ENCODE measurements at regions not wholly inside any gene's neighbourhood (a gene's known extent, or its start where the extent isn't known, plus 50 kb on each side); places are given as distances from the start of the nearest gene placed in this dataset.
"Not testable (repeated sequence)": the region's sequence is repeated elsewhere in the genome, so short reads cannot be mapped to it uniquely, and the experiment has no call there.

DNA sequence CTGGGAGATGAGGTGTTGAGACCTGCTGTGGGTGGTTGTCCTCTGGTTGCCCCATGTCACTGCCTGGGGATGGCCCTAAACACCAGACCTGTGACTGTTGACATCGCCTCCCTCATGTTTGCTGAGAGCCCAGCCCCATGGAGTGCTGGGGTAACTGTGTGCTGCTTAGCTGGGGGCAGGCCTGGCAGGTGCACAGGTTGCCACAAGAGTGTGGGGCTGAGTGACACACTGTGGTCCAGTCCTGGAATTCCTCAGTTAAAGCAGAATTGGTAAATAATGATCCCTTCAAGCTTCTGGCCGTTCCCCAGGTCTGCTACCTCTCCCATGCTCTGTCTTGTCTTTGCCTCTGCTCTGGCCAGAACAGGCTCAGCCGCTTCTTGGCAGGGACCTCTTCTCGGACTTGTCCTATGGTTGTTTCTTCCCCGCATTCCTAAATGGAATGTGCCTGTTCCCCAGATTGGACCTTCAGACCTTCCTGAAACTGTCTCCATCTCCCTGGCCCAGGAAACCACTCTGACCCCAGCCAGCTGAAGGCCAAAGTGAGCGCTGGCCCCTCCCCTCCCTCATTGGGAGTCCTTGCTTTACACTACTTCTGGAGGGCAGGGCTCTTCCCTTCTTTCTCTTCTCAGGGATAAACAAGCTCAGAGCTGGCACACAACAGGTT is 61.2 kb upstream of the PITX1 start:
- Mint-ChIP-seq H3K27ac (no peak overlapping the region), H3K4me3 (no peak overlapping the region), H3K9me3 (no peaks in the 10 kb centered on the region), H3K4me1 (ENCODE audit: low read depth) (no peaks in the 10 kb centered on the region), H3K27me3 (peaks cover 11% of the 10 kb centered on the region), H3K36me3 (ENCODE audit: low read depth) (no peaks in the 10 kb centered on the region)
- ATAC-seq = no peak
- intact Hi-C loops (cut with micrococcal nuclease) = no loop called here
- POLR2A ChIA-PET = no interaction called here
- TF ChIP-seq, protein P1, sequence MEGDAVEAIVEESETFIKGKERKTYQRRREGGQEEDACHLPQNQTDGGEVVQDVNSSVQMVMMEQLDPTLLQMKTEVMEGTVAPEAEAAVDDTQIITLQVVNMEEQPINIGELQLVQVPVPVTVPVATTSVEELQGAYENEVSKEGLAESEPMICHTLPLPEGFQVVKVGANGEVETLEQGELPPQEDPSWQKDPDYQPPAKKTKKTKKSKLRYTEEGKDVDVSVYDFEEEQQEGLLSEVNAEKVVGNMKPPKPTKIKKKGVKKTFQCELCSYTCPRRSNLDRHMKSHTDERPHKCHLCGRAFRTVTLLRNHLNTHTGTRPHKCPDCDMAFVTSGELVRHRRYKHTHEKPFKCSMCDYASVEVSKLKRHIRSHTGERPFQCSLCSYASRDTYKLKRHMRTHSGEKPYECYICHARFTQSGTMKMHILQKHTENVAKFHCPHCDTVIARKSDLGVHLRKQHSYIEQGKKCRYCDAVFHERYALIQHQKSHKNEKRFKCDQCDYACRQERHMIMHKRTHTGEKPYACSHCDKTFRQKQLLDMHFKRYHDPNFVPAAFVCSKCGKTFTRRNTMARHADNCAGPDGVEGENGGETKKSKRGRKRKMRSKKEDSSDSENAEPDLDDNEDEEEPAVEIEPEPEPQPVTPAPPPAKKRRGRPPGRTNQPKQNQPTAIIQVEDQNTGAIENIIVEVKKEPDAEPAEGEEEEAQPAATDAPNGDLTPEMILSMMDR (IDR thresholded peaks at IDR 0.05) = no peak
- DNase-seq = no peak
- CTCF ChIA-PET = no interaction called here

- Mint-ChIP-seq H3K4me3 (no peak overlapping the region), H3K9me3 (no peaks in the 10 kb centered on the region), H3K36me3 (ENCODE audit: low read depth) (no peaks in the 10 kb centered on the region), H3K27ac (no peak overlapping the region), H3K27me3 (peaks cover 11% of the 10 kb centered on the region), H3K4me1 (ENCODE audit: low read depth) (no peaks in the 10 kb centered on the region)
- TF ChIP-seq, protein P1 (IDR thresholded peaks at IDR 0.05) = no peak
- no peak for ATAC-seq
- ChIA-PET CTCF (no interaction called here), POLR2A (no interaction called here)
- intact Hi-C loops (cut with micrococcal nuclease) = no loop called here
- no peak for DNase-seq
Measured at GRCh38 chr5:135094339-135095051, 60.5 kb upstream of the PITX1 start.

DNA sequence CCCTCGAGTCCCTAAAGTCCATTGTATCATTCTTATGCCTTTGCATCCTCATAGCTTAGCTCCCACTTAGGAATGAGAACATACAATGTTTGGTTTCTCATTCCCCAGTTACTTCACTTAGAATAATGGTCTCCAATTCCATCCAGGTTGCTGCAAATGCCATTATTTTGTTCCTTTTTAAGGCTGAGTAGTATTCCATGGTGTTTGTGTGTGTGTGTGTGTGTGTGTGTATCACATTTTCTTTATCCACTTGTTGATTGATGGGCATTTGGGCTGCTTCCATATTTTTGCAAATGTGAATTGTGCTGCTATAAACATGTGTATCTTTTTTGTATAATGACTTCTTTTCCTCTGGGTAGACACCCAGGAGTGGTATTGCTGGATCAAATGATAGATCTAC is 59.5 kb upstream of the PITX1 start:
- H3K4me1 Mint-ChIP-seq (ENCODE audit: low read depth); ATAC-seq; CTCF ChIA-PET; intact Hi-C loops (cut with micrococcal nuclease); H3K9me3 Mint-ChIP-seq; H3K36me3 Mint-ChIP-seq (ENCODE audit: low read depth); DNase-seq; POLR2A ChIA-PET; H3K4me3 Mint-ChIP-seq; H3K27ac Mint-ChIP-seq: not testable (repeated sequence)
- H3K27me3 Mint-ChIP-seq = peaks cover 11% of the 10 kb centered on the region

- intact Hi-C loops (cut with micrococcal nuclease) = no loop called here
- ATAC-seq (no peak), DNase-seq (no peak)
- Mint-ChIP-seq H3K4me1 (ENCODE audit: low read depth) (no peaks in the 10 kb centered on the region), H3K9me3 (no peaks in the 10 kb centered on the region), H3K27ac (no peak overlapping the region), H3K27me3 (peaks cover 11% of the 10 kb centered on the region), H3K4me3 (no peak overlapping the region), H3K36me3 (ENCODE audit: low read depth) (no peaks in the 10 kb centered on the region)
- POLR2A ChIA-PET = no interaction called here
- CTCF ChIA-PET = no interaction called here
- TF ChIP-seq, protein P1 (IDR thresholded peaks at IDR 0.05) = no peak
Measured at GRCh38 chr5:135092476-135092875, 58.4 kb upstream of the PITX1 start.

DNA sequence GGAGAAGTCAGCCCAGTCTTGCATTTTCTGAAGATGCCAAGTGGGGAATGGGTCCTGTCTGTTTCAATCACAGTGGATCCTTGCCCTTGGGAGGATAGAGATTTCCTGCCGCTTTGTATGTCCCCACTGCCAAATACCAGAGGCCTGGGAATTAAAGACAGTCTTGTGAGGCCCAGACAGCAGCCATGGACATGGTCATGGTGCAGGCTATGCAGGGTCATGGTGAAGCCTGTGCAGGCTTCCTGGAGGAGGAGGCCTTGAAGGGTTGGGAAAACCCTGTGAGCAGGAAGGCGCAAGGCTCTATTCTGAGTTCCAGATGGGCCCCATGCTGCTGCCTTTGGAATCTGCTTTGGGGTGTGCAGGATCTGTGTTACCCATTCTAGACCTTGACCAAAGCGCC is 57.3 kb upstream of the PITX1 start:
- no peak for DNase-seq
- Mint-ChIP-seq H3K27ac (no peak overlapping the region), H3K4me3 (no peak overlapping the region), H3K36me3 (ENCODE audit: low read depth) (no peaks in the 10 kb centered on the region), H3K9me3 (no peaks in the 10 kb centered on the region), H3K27me3 (peaks cover 8% of the 10 kb centered on the region), H3K4me1 (ENCODE audit: low read depth) (no peaks in the 10 kb centered on the region)
- ChIA-PET CTCF (no interaction called here), POLR2A (no interaction called here)
- intact Hi-C loops (cut with micrococcal nuclease) = no loop called here
- ATAC-seq = no peak
- TF ChIP-seq, protein P1 (IDR thresholded peaks at IDR 0.05) = no peak
